HG02763 (cell line): ENCODE measurements at regions not wholly inside any gene's neighbourhood (a gene's known extent, or its start where the extent isn't known, plus 50 kb on each side); places are given as distances from the start of the nearest gene placed in this dataset.

Experiments used
- ATAC-seq: cut with Tn5 transposase; IDR thresholded peaks from one replicate; pipeline ENCODE4 v1.9.1; 2021; ENCODE audit warnings: mild to moderate bottlenecking, moderate library complexity; ENCODE audit not compliant: unreplicated experiment

DNA sequence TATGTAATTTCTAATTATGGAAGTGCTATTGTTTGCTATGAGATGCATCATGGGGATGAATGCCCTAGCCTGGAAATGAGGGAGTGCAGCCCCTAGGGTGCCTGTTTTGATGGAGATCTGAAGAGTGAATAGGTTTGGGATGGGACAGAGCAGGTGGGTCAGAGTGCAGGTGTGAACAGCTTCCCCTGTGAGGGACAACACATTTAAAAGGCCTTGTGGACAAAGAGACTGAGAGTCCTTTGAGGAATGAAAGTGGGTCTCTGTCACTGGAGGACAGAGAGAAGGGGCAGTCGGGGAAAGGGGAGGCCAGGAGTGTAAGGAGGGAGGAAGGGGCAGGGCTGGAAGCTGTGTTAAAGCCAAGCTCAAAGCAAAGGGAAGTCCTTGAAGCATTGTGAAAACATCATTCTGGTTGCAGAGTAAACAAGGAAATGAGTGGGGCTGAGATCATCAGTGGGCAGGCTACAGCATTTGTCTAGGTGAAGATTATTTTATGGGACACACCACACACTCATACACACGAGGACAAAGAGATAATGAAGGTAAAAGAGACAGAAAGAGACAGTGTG lies 877.6 kb downstream of the SLC4A3 start:
- no peak for ATAC-seq

GRCh38 chr2:220506466-220506865 lies 879.0 kb downstream of the SLC4A3 start:
- no peak for ATAC-seq

DNA sequence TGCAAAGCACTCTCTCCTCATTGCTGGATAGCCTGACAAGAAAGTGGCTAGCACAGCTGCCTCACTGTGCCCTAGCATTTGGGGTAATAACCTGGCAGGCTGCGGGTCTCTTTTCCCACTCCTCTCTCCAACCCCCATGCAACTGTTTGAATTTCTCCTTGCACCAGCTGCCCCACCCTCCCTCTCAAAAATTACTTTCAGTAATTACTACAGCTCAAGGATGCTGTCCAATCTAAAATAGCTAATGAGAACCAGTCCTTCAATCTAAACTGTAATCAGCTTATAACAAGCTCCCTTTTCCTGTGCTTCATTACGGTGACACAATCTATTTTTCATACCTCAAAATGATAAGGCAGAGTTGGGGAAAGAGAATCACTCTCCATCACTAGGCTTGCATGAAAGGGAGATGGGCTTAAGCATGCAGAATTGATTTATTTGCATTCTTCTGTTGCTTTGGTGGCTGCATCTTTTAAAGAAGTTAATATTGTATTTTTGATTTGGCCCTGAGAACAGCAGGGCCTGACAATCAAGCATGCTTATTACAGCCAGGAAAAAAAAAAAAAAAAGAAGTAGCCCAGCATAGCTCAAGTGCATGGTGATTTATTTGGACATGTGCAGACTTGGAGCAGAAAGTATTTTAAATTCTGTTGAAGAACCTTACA lies 881.8 kb downstream of the SLC4A3 start:
- no peak for ATAC-seq

- no peak for ATAC-seq
These were observed 882.5 kb downstream of the SLC4A3 start for GRCh38 chr2:220509966-220510365.

- no peak for ATAC-seq
These were observed 883.2 kb downstream of the SLC4A3 start for GRCh38 chr2:220510668-220511067.

DNA sequence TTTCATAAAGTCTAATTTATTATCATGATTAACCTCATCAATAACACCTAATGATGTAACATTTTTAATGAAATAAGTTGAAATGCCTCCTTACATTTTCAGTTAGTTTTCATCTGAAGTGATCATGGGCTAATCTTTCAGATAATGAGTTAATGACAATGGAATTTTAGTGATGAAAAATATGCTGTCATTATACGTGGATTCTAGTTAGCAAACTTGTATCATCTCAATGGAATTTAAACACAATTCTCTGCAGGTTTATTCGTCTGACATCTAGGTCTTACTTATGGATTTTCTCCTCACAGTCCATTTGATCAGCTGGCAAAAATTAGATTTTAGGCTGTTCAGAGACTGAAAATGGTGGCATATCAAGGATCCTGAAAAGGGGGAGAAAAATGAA lies 885.0 kb downstream of the SLC4A3 start:
- no peak for ATAC-seq

GRCh38 chr2:220513573-220514288 lies 886.3 kb downstream of the SLC4A3 start:
- no peak for ATAC-seq

DNA sequence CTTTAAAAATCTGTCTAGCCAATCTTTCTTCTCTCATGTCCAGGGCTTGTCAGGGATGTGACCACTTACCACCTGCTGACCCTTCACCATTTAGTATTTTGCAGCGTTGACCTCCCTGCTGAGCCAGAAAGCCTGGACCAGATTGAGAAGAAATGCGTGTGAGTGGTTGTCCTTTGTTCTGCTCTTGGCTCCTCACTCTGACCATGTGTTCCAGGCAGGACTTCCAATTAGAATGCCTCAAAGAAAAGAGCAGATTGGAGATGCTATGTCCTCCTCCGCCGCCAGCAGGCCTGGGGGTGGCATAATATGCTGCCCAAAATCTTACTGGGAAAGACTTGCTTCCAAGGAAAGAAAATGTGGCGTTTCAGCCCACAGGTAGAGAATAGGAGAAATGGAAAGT lies 894.1 kb downstream of the SLC4A3 start:
- no peak for ATAC-seq

DNA sequence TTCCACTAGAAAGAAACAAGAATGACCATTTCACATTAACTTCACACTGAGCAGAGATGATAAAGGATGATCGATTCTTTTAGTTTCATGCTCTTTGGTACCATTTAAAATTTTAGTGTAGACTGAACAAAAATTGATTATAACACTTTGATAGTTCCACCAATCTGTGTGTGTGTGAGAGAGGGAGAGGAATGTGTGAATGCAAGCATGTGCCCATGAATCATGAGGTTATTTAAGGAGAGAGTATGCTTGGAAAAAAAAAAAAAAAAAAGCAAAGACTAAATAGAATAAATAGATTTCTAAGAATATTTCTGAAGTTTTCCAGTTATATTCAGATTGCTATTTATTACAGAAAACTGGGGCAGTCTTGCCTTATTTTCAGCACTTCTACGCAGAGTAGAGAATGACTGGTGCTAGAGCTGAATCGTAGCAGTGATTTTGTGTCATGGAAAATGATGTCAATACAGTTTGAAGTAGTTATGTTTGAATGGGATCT lies 900.8 kb downstream of the SLC4A3 start:
- no peak for ATAC-seq

GRCh38 chr2:220531216-220531615 lies 903.8 kb downstream of the SLC4A3 start:
- no peak for ATAC-seq

DNA sequence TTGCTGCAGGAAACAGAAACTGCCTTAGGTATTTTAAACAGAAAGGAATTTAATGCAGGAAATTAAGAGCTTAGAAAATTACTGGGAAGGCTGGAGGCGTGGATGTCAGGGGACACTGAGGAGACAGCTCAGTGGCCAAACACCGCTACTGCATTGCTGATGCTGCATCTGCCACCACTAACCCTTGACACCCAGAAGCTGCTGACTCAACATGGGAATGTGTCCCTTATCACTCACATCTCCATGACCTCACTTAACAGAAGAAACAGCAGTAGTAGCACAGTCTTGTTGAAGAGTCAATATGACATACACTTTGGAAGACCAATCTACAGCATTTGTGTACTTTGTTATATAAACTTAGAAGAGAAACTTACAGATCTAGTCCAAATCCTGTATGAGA lies 906.1 kb downstream of the SLC4A3 start:
- ATAC-seq, result no peak

- no peak for ATAC-seq
These were observed 912.1 kb downstream of the SLC4A3 start for GRCh38 chr2:220539481-220539880.

DNA sequence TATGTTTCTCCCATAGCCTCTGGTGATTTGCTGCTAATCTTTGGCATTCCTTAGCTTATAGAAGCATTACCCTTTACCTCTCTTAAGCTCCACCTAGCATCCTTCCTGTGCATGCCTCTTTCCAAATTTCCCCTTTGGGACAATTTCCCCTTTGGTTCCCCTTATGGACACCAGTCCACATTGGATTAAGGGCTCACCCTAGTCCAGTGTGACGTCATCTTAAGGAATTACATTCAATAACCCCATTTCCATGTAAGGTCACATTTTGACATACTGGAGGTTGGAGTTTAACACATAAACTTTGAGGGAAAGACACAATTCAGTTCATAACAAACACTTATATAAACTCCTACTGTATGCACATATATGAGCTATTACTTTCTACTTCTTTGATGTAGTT lies 916.6 kb downstream of the SLC4A3 start:
- no peak for ATAC-seq

DNA sequence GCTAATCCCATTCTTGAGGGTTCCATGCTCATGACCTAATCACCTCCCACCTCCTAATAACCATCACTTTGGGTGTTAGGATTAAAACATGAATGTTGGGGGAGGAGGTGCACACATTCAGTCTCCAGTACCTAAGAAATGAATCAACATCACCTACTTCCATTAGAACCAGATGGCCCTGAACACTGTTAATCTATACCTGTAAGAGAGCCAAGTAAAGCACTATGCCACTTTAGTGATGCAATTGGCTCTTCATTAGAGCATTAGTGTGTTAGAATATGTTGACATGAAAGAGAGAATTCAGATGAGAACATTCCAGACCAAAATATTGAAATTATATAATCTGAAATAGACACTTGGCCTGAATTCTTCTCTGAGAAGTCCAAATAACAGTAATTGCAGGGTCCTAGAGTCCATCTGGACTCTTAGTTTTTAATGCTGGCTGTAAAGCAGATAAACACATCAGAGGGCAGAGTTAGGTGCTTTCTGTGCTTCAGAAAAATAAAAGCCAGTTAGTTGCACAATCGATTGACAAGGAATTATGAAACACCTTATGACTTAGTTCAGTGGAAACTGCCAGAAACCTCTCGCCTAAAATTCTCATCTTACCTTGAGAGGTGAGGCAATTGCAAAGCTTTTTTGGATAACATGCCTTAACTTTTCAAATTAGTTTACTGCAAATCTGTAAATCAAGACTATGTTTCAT lies 923.7 kb downstream of the SLC4A3 start:
- no peak for ATAC-seq

DNA sequence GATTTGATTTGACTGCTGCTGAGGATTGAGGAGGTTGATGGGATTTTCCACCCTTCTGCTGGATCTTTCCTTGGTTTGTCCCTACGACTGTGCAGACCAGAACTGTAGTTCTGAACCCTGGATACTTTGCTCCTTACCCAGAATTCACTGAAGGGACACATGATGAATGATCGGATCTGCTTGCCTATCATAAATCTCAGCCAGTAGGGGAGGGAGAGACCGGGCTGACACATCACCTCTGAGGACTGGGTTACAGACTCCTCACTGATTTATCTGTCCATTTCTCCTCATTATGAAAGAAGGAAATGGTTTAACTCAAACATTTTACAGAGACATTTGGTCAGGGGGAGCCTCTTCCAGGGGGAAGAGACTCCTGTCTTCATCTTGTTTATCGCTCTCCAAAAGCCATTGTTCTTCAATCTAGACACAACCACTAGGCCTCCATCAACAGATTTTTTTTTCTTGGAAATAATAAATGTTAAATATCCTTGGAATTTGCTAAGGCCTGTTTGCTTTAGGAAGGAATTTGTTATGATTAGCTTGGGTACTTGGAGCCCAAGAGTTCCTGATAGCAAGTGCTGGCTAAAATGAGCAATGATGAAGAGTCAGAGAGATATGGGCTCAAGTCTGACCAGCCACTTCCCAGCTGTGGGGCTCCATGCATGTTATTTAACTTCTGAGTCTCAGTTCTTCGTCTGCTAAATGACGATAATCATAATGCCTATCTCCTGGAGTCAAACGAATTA lies 925.5 kb downstream of the SLC4A3 start:
- ATAC-seq, result no peak

DNA sequence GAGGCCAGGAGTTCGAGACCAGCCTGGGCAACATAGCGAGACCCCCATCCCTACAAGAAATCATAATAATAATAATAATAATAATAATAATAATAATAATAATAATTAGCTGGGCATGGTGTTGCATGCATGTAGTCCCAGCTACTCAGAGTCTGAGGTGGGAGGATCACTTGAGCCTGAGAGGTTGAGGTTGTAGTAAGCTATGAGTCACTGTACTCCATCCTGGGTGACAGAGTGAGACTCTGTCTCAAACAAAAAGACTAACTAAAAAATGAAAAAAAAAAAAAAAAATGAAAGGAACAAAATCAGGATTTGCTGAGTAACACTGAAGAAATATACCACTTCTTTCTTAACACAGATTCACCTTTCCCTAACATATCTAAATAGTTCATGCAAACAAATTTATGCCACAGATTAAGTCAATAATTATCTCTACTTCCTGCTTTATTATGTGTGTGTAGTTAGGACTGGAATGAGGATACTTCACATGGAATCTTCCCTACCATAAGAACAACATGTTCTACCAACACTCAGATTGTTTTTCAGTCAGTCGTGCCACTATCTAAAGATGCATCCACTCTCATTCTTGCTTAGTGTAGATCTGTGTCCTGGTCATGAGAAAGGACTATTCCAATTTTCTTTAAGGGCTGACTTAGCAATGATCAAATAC lies 928.7 kb downstream of the SLC4A3 start:
- no peak for ATAC-seq

- no peak for ATAC-seq
These were observed 929.2 kb downstream of the SLC4A3 start for GRCh38 chr2:220556658-220557057.

- ATAC-seq, result no peak
These were observed 932.8 kb downstream of the SLC4A3 start for GRCh38 chr2:220560192-220560591.

GRCh38 chr2:220562375-220563140 lies 935.1 kb downstream of the SLC4A3 start:
- no peak for ATAC-seq

- no peak for ATAC-seq
These were observed 940.9 kb downstream of the SLC4A3 start for GRCh38 chr2:220568296-220568695.
